SJSA1 (cell line): ENCODE measurements at regions not wholly inside any gene's neighbourhood (a gene's known extent, or its start where the extent isn't known, plus 50 kb on each side); places are given as distances from the start of the nearest gene placed in this dataset.

Experiments
- DNase-seq, 2 experiments: peaks; one replicate each; pipeline ENCODE4 v3.0.0-alpha.2; 2015 to 2020; ENCODE audit warnings: low spot score in 2 of 2, low read depth in 1 of 2
- H3K27ac ChIP-seq: fragments of 250-450 bp; sonication (Bioruptor Pico); 2 replicates; pipeline ENCODE4 v1.5.1; 2020; ENCODE audit warnings: mild to moderate bottlenecking, moderate library complexity
- H3K27me3 ChIP-seq: fragments of 250-450 bp; sonication (Bioruptor Pico); replicated peaks from 2 replicates; pipeline ENCODE4 v1.5.1; 2020; ENCODE audit warnings: mild to moderate bottlenecking, moderate library complexity
- H3K36me3 ChIP-seq: fragments of 250-450 bp; sonication (Bioruptor Pico); 2 replicates; pipeline ENCODE4 v1.5.1; 2020; ENCODE audit warnings: mild to moderate bottlenecking
- H3K4me1 ChIP-seq: fragments of 250-450 bp; sonication (Bioruptor Pico); replicated peaks from 2 replicates; pipeline ENCODE4 v1.6.1; 2021; ENCODE audit warnings: mild to moderate bottlenecking
- H3K4me3 ChIP-seq: fragments of 250-450 bp; sonication (Bioruptor Pico); 2 replicates; pipeline ENCODE4 v1.5.1; 2020; ENCODE audit warnings: mild to moderate bottlenecking
- H3K9me3 ChIP-seq: fragments of 250-450 bp; sonication (Bioruptor Pico); replicated peaks from 2 replicates; pipeline ENCODE4 v1.5.1; 2020; ENCODE audit warnings: mild to moderate bottlenecking

GRCh38 chr1:30263405-30263804 is 460.0 kb downstream of the MATN1 start:
- no peaks in the 10 kb centered on the region; the same call in 1 of the 2 replicates for H3K9me3 ChIP-seq
- no peak overlapping the region for H3K27ac ChIP-seq
- H3K4me1 ChIP-seq, result no peaks in the 10 kb centered on the region
- no peak for DNase-seq
- H3K4me3 ChIP-seq, result no peak overlapping the region
- peaks cover 7% of the 10 kb centered on the region; the same call in 1 of the 2 replicates for H3K27me3 ChIP-seq
- no peaks in the 10 kb centered on the region for H3K36me3 ChIP-seq

DNA sequence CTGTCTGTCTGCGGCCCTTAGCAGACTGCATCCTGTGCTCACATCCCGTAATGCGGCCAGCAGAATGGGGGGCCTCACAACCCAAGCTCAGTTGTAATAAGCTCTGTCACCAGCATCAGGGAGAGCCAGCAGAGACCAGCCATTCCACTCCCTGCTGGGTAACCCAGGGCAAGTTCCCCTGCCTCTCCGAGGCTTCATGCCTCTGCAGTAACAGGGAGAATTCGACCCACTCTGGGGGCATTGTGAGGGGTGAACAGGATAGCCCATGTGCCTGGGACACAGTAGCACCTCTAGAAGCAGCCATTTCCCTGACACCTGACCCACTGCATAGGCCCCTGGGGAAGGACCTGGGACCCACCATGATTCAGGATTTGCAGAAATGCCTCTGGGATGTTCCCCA is 461.2 kb downstream of the MATN1 start:
- no peak overlapping the region for H3K4me3 ChIP-seq
- H3K9me3 ChIP-seq, result no peaks in the 10 kb centered on the region; the same call in 1 of the 2 replicates
- H3K27me3 ChIP-seq, result peaks cover 7% of the 10 kb centered on the region; the same call in 1 of the 2 replicates
- H3K36me3 ChIP-seq, result no peaks in the 10 kb centered on the region
- H3K27ac ChIP-seq, result no peak overlapping the region
- DNase-seq, result no peak
- no peaks in the 10 kb centered on the region for H3K4me1 ChIP-seq

- peaks cover 7% of the 10 kb centered on the region; the same call in 1 of the 2 replicates for H3K27me3 ChIP-seq
- no peak overlapping the region for H3K4me3 ChIP-seq
- no peak overlapping the region for H3K27ac ChIP-seq
- no peaks in the 10 kb centered on the region for H3K36me3 ChIP-seq
- H3K9me3 ChIP-seq, result no peaks in the 10 kb centered on the region; the same call in 1 of the 2 replicates
- H3K4me1 ChIP-seq, result no peaks in the 10 kb centered on the region
- no peak for DNase-seq
Measured at GRCh38 chr1:30260318-30260717, 463.1 kb downstream of the MATN1 start.

DNA sequence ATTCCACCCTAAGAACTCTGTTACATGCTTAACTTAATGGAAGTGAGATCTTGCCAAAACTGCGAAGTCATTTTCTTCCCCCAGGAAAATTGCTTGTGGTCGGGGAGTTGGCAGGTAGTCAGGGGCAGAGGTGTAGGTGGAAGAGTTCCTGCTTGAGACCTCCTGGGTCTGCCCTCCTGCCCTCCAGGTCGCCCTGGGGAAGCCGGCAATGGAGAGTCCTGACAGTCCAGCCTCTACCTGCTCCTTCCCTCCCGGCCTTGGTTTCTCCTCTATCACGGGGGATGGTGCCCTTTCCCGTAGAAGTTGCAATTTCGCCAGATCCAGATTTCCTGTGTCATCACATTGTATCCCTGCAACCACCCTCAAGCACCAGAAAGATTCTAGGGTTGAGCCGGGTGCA is 463.8 kb downstream of the MATN1 start:
- Histone ChIP-seq H3K27ac (no peak overlapping the region), H3K27me3 (peaks cover 7% of the 10 kb centered on the region; the same call in 1 of the 2 replicates), H3K36me3 (no peaks in the 10 kb centered on the region), H3K4me1 (no peaks in the 10 kb centered on the region), H3K4me3 (no peak overlapping the region), H3K9me3 (no peaks in the 10 kb centered on the region; the same call in 1 of the 2 replicates)
- no peak for DNase-seq

- Histone ChIP-seq H3K4me1 (no peaks in the 10 kb centered on the region), H3K9me3 (no peaks in the 10 kb centered on the region; the same call in 1 of the 2 replicates), H3K27ac (no peak overlapping the region), H3K27me3 (peaks cover 7% of the 10 kb centered on the region; the same call in 1 of the 2 replicates), H3K4me3 (no peak overlapping the region), H3K36me3 (no peaks in the 10 kb centered on the region)
- no peak for DNase-seq
Measured at GRCh38 chr1:30258876-30259275, 464.5 kb downstream of the MATN1 start.

DNA sequence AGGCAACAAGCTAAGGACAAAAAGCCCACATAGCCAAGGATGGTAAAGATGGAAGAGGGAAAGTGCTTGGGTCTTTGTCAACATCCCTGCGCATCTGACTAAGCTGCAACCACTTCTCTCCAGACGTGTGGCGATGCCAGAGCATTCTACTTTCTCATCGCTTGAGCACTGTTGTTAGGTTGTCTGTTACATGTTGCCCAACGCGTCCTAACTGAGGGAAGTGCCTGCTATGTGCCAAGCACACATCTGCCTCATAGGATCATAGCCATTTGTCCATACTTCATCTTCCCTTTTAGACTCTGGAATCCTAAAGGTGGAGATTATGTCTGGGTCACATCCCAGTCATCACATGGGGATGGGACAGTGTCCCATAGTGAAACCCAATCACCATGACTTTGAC is 464.9 kb downstream of the MATN1 start:
- Histone ChIP-seq H3K4me3 (no peak overlapping the region), H3K9me3 (no peaks in the 10 kb centered on the region; the same call in 1 of the 2 replicates), H3K4me1 (no peaks in the 10 kb centered on the region), H3K36me3 (no peaks in the 10 kb centered on the region), H3K27me3 (peaks cover 7% of the 10 kb centered on the region; the same call in 1 of the 2 replicates), H3K27ac (no peak overlapping the region)
- no peak for DNase-seq

GRCh38 chr1:30257742-30258380 is 465.5 kb downstream of the MATN1 start:
- no peaks in the 10 kb centered on the region for H3K36me3 ChIP-seq

GRCh38 chr1:30257322-30257721 is 466.1 kb downstream of the MATN1 start:
- Histone ChIP-seq H3K4me1 (no peaks in the 10 kb centered on the region), H3K27ac (no peak overlapping the region), H3K27me3 (peaks cover 7% of the 10 kb centered on the region; the same call in 1 of the 2 replicates), H3K9me3 (no peaks in the 10 kb centered on the region; the same call in 1 of the 2 replicates), H3K4me3 (no peak overlapping the region), H3K36me3 (no peaks in the 10 kb centered on the region)
- no peak for DNase-seq

More at GRCh38 chr1:30257742-30258380, 465.5 kb downstream of the MATN1 start:
- no peak for DNase-seq
- Histone ChIP-seq H3K27ac (no peak overlapping the region), H3K9me3 (no peaks in the 10 kb centered on the region; the same call in 1 of the 2 replicates), H3K4me1 (no peaks in the 10 kb centered on the region), H3K27me3 (peaks cover 7% of the 10 kb centered on the region; the same call in 1 of the 2 replicates), H3K4me3 (no peak overlapping the region)

DNA sequence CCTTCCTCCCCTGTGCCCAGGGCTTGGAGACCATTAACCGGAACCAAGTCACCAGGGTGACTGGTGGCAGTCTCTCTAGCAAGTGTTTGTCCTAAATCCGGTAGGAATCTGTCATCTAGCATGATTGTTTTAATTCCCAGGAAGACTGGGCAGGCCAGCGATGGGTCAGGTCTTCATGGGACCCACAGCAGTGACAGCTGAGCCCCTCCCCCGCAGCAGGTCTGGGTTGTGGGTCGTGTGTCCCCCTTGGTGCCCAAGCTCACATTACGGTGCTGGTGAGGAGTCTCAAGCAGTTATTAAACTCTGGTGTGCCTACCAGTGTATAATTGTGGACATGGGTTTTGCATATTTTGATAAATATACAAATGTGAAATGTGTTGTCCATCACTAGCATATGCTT is 466.5 kb downstream of the MATN1 start:
- H3K27ac ChIP-seq, result no peak overlapping the region
- no peak for DNase-seq
- H3K9me3 ChIP-seq, result no peaks in the 10 kb centered on the region; the same call in 1 of the 2 replicates
- H3K4me3 ChIP-seq, result no peak overlapping the region
- peaks cover 7% of the 10 kb centered on the region; the same call in 1 of the 2 replicates for H3K27me3 ChIP-seq
- no peaks in the 10 kb centered on the region for H3K36me3 ChIP-seq
- no peaks in the 10 kb centered on the region for H3K4me1 ChIP-seq

- Histone ChIP-seq H3K4me3 (no peak overlapping the region), H3K27me3 (peaks cover 7% of the 10 kb centered on the region; the same call in 1 of the 2 replicates), H3K27ac (no peak overlapping the region), H3K4me1 (no peaks in the 10 kb centered on the region), H3K36me3 (no peaks in the 10 kb centered on the region), H3K9me3 (no peaks in the 10 kb centered on the region)
- DNase-seq, result no peak
Measured at GRCh38 chr1:30255111-30255724, 468.2 kb downstream of the MATN1 start.

GRCh38 chr1:30253807-30254440 is 469.5 kb downstream of the MATN1 start:
- H3K27me3 ChIP-seq, result peaks cover 4% of the 10 kb centered on the region; the same call in 1 of the 2 replicates
- no peaks in the 10 kb centered on the region for H3K9me3 ChIP-seq
- no peaks in the 10 kb centered on the region for H3K4me1 ChIP-seq
- DNase-seq, result no peak
- H3K4me3 ChIP-seq, result no peak overlapping the region
- H3K27ac ChIP-seq, result no peak overlapping the region
- H3K36me3 ChIP-seq, result no peaks in the 10 kb centered on the region

GRCh38 chr1:30253361-30253760 is 470.0 kb downstream of the MATN1 start:
- H3K36me3 ChIP-seq, result no peaks in the 10 kb centered on the region
- H3K4me3 ChIP-seq, result no peak overlapping the region
- H3K9me3 ChIP-seq, result no peaks in the 10 kb centered on the region
- H3K27me3 ChIP-seq, result peaks cover 4% of the 10 kb centered on the region; the same call in 1 of the 2 replicates
- H3K27ac ChIP-seq, result no peak overlapping the region
- H3K4me1 ChIP-seq, result no peaks in the 10 kb centered on the region
- no peak for DNase-seq

GRCh38 chr1:30250984-30251850 is 472.2 kb downstream of the MATN1 start:
- Histone ChIP-seq H3K27me3 (peaks cover 4% of the 10 kb centered on the region; the same call in 1 of the 2 replicates), H3K4me1 (no peaks in the 10 kb centered on the region), H3K36me3 (no peaks in the 10 kb centered on the region), H3K9me3 (no peaks in the 10 kb centered on the region), H3K27ac (no peak overlapping the region), H3K4me3 (no peak overlapping the region)
- DNase-seq, result no peak
